ENCODE measurements at regions not wholly inside any gene's neighbourhood (a gene's known extent, or its start where the extent isn't known, plus 50 kb on each side); places are given as distances from the start of the nearest gene placed in this dataset.

- H3K27me3 ChIP-seq (ENCODE audit: insufficient read depth, insufficient read length): no peaks in the 10 kb centered on the region
- H3K9me3 ChIP-seq (ENCODE audit: insufficient read depth, low read length): no peaks in the 10 kb centered on the region
- H3K4me1 ChIP-seq (ENCODE audit: insufficient read depth, insufficient read length): no peaks in the 10 kb centered on the region
- peak; percentile 32 for DNase-seq (ENCODE audit: low read depth, low spot score)
- no peak overlapping the region for H3K4me3 ChIP-seq (ENCODE audit: insufficient read length, low read depth)
- no peak for TF ChIP-seq SUZ12 (IDR thresholded peaks at IDR 0.05; ENCODE audit: extremely low read depth, insufficient read depth, insufficient read length)
- no peak for TF ChIP-seq ZNF274 (IDR thresholded peaks at IDR 0.05; ENCODE audit: low read depth, low read length)
- TF ChIP-seq YY1 (IDR thresholded peaks at IDR 0.05; ENCODE audit: insufficient read depth, insufficient read length): no peak
- no peaks in the 10 kb centered on the region for H3K36me3 ChIP-seq (ENCODE audit: insufficient read depth, insufficient read length, low read length)
- no peak overlapping the region for H3K9ac ChIP-seq (ENCODE audit: insufficient read length, low read depth)
These were observed 591.7 kb downstream of the PLPP3 start for GRCh38 chr1:55987491-55988249.

GRCh38 chr1:55986003-55986402 is 593.4 kb downstream of the PLPP3 start:
- TF ChIP-seq YY1 (IDR thresholded peaks at IDR 0.05; ENCODE audit: insufficient read depth, insufficient read length) (no peak), ZNF274 (IDR thresholded peaks at IDR 0.05; ENCODE audit: low read depth, low read length) (no peak), SUZ12 (IDR thresholded peaks at IDR 0.05; ENCODE audit: extremely low read depth, insufficient read depth, insufficient read length) (no peak)
- Histone ChIP-seq H3K4me1 (ENCODE audit: insufficient read depth, insufficient read length) (no peaks in the 10 kb centered on the region), H3K27me3 (ENCODE audit: insufficient read depth, insufficient read length) (no peaks in the 10 kb centered on the region), H3K4me3 (ENCODE audit: insufficient read length, low read depth) (no peak overlapping the region), H3K9me3 (ENCODE audit: insufficient read depth, low read length) (no peaks in the 10 kb centered on the region), H3K36me3 (ENCODE audit: insufficient read depth, insufficient read length, low read length) (no peaks in the 10 kb centered on the region), H3K9ac (ENCODE audit: insufficient read length, low read depth) (no peak overlapping the region)
- no peak for DNase-seq (ENCODE audit: low read depth, low spot score)

GRCh38 chr1:55981010-55981650 is 598.2 kb downstream of the PLPP3 start:
- DNase-seq (ENCODE audit: low read depth, low spot score): no peak
- Histone ChIP-seq H3K9ac (ENCODE audit: insufficient read length, low read depth) (no peak overlapping the region), H3K4me1 (ENCODE audit: insufficient read depth, insufficient read length) (no peaks in the 10 kb centered on the region), H3K36me3 (ENCODE audit: insufficient read depth, insufficient read length, low read length) (no peaks in the 10 kb centered on the region), H3K4me3 (ENCODE audit: insufficient read length, low read depth) (no peak overlapping the region), H3K27me3 (ENCODE audit: insufficient read depth, insufficient read length) (no peaks in the 10 kb centered on the region), H3K9me3 (ENCODE audit: insufficient read depth, low read length) (peaks cover 9% of the 10 kb centered on the region; the same call in 1 of the 2 replicates)
- no peak for TF ChIP-seq SUZ12 (IDR thresholded peaks at IDR 0.05; ENCODE audit: extremely low read depth, insufficient read depth, insufficient read length)
- no peak for TF ChIP-seq ZNF274 (IDR thresholded peaks at IDR 0.05; ENCODE audit: low read depth, low read length)
- no peak for TF ChIP-seq YY1 (IDR thresholded peaks at IDR 0.05; ENCODE audit: insufficient read depth, insufficient read length)

- no peak overlapping the region for H3K4me3 ChIP-seq (ENCODE audit: insufficient read length, low read depth)
- H3K36me3 ChIP-seq (ENCODE audit: insufficient read depth, insufficient read length, low read length): no peaks in the 10 kb centered on the region
- no peak overlapping the region for H3K9ac ChIP-seq (ENCODE audit: insufficient read length, low read depth)
- DNase-seq (ENCODE audit: low read depth, low spot score): no peak
- H3K27me3 ChIP-seq (ENCODE audit: insufficient read depth, insufficient read length): no peaks in the 10 kb centered on the region
- TF ChIP-seq ZNF274 (IDR thresholded peaks at IDR 0.05; ENCODE audit: low read depth, low read length): no peak
- no peak for TF ChIP-seq SUZ12 (IDR thresholded peaks at IDR 0.05; ENCODE audit: extremely low read depth, insufficient read depth, insufficient read length)
- TF ChIP-seq YY1 (IDR thresholded peaks at IDR 0.05; ENCODE audit: insufficient read depth, insufficient read length): no peak
- H3K9me3 ChIP-seq (ENCODE audit: insufficient read depth, low read length): peaks cover 9% of the 10 kb centered on the region; the same call in 1 of the 2 replicates
- H3K4me1 ChIP-seq (ENCODE audit: insufficient read depth, insufficient read length): no peaks in the 10 kb centered on the region
These were observed 598.8 kb downstream of the PLPP3 start for GRCh38 chr1:55980582-55980981.

- no peak overlapping the region for H3K9ac ChIP-seq (ENCODE audit: insufficient read length, low read depth)
- H3K4me3 ChIP-seq (ENCODE audit: insufficient read length, low read depth): no peak overlapping the region
- H3K9me3 ChIP-seq (ENCODE audit: insufficient read depth, low read length): peaks cover 9% of the 10 kb centered on the region; the same call in 1 of the 2 replicates
- H3K36me3 ChIP-seq (ENCODE audit: insufficient read depth, insufficient read length, low read length): no peaks in the 10 kb centered on the region
- no peaks in the 10 kb centered on the region for H3K4me1 ChIP-seq (ENCODE audit: insufficient read depth, insufficient read length)
- H3K27me3 ChIP-seq (ENCODE audit: insufficient read depth, insufficient read length): no peaks in the 10 kb centered on the region
- no peak for DNase-seq (ENCODE audit: low read depth, low spot score)
- TF ChIP-seq SUZ12 (IDR thresholded peaks at IDR 0.05; ENCODE audit: extremely low read depth, insufficient read depth, insufficient read length) (no peak), ZNF274 (IDR thresholded peaks at IDR 0.05; ENCODE audit: low read depth, low read length) (no peak), YY1 (IDR thresholded peaks at IDR 0.05; ENCODE audit: insufficient read depth, insufficient read length) (no peak)
These were observed 604.5 kb downstream of the PLPP3 start for GRCh38 chr1:55974714-55975441.

- TF ChIP-seq ZNF274 (IDR thresholded peaks at IDR 0.05; ENCODE audit: low read depth, low read length) (no peak), YY1 (IDR thresholded peaks at IDR 0.05; ENCODE audit: insufficient read depth, insufficient read length) (no peak), SUZ12 (IDR thresholded peaks at IDR 0.05; ENCODE audit: extremely low read depth, insufficient read depth, insufficient read length) (no peak)
- Histone ChIP-seq H3K9ac (ENCODE audit: insufficient read length, low read depth) (no peak overlapping the region), H3K9me3 (ENCODE audit: insufficient read depth, low read length) (no peaks in the 10 kb centered on the region), H3K27me3 (ENCODE audit: insufficient read depth, insufficient read length) (no peaks in the 10 kb centered on the region), H3K36me3 (ENCODE audit: insufficient read depth, insufficient read length, low read length) (no peaks in the 10 kb centered on the region), H3K4me3 (ENCODE audit: insufficient read length, low read depth) (no peak overlapping the region), H3K4me1 (ENCODE audit: insufficient read depth, insufficient read length) (no peaks in the 10 kb centered on the region)
- DNase-seq (ENCODE audit: low read depth, low spot score): no peak
These were observed 608.7 kb downstream of the PLPP3 start for GRCh38 chr1:55970526-55971110.

Measured in NT2/D1 (cell line).